ENCODE measurements at regions not wholly inside any gene's neighbourhood (a gene's known extent, or its start where the extent isn't known, plus 50 kb on each side); places are given as distances from the start of the nearest gene placed in this dataset.

- no peak overlapping the region for H3K4ac ChIP-seq (ENCODE audit: low read depth, low read length)
- no peaks in the 10 kb centered on the region for H3K9me3 ChIP-seq (ENCODE audit: control insufficient read depth, low read depth, low read length)
- Mint-ChIP-seq H3K4me3 (no peak overlapping the region), H3K27ac (no peak overlapping the region), H3K36me3 (ENCODE audit: insufficient read depth in 1 of 3, low read depth in 3 of 3) (peaks cover 0 to 2% (median 0%) of the 10 kb centered on the region in 3 experiments; a peak in 1 of 7 replicates), H3K9me3 (no peaks in the 10 kb centered on the region), H3K27me3 (ENCODE audit: low read depth) (peaks cover 11% of the 10 kb centered on the region), H3K4me1 (peaks cover 15 to 16% of the 10 kb centered on the region in 2 experiments)
- no peak overlapping the region for H4K91ac ChIP-seq (ENCODE audit: insufficient read length, low read depth, low read length)
- no peak overlapping the region for H3K23ac ChIP-seq (ENCODE audit: insufficient read length, low read depth, low read length)
- no peaks in the 10 kb centered on the region for H3K23me2 ChIP-seq (ENCODE audit: insufficient read length, low read depth, low read length, poor library complexity, severe bottlenecking)
- H2BK15ac ChIP-seq (ENCODE audit: low read depth, low read length), result no peak overlapping the region
- no peak overlapping the region for H3K14ac ChIP-seq (ENCODE audit: insufficient read depth, low read length)
- no peak overlapping the region for H2AFZ ChIP-seq (ENCODE audit: low read length)
- H3K18ac ChIP-seq (ENCODE audit: insufficient read length, low read depth, low read length), result no peak overlapping the region
- H3K4me1 ChIP-seq (ENCODE audit: insufficient read depth, low read length), result no peaks in the 10 kb centered on the region
- H2BK5ac ChIP-seq (ENCODE audit: insufficient read length, low read length), result no peak overlapping the region
- H3K9ac ChIP-seq (ENCODE audit: extremely low read depth, insufficient read length, low read length), result no peak overlapping the region
- no peak overlapping the region for H3K27ac ChIP-seq (ENCODE audit: insufficient read length, low read depth, low read length)
- H3K56ac ChIP-seq (ENCODE audit: insufficient read length, low read depth, low read length), result no peak overlapping the region
- H4K8ac ChIP-seq (replicated peaks; ENCODE audit: insufficient read length, low read depth, low read length), result no peak overlapping the region
- no peak overlapping the region for H2BK12ac ChIP-seq (ENCODE audit: insufficient read length, low read depth, low read length)
- H3K79me1 ChIP-seq (ENCODE audit: insufficient read depth, low read depth, low read length, poor library complexity, severe bottlenecking), result no peaks in the 10 kb centered on the region
- no CpG with 5 or more reads among the region's 1 CpG for WGBS (ENCODE audit: extremely low coverage, insufficient read length, low lambda C conversion rate)
- no peak overlapping the region for H3K4me2 ChIP-seq (ENCODE audit: insufficient read depth, insufficient read length, low read length)
- H3K27me3 ChIP-seq (ENCODE audit: insufficient read depth, low read length), result no peaks in the 10 kb centered on the region; the same call in 1 of the 2 replicates
- DNase-seq, result no peak
- no peak overlapping the region for H3T11ph ChIP-seq (ENCODE audit: low read length)
- no peak overlapping the region for H2BK120ac ChIP-seq (ENCODE audit: low read depth, low read length, poor library complexity, severe bottlenecking)
- no peak overlapping the region for H4K5ac ChIP-seq (ENCODE audit: insufficient read length, low read depth, low read length)
- no peaks in the 10 kb centered on the region for H4K20me1 ChIP-seq (ENCODE audit: control insufficient read depth, insufficient read depth, insufficient read length)
- no peak overlapping the region for H2BK20ac ChIP-seq (ENCODE audit: low read depth, low read length, poor library complexity, severe bottlenecking)
- no peak for TF ChIP-seq CTCF (conservative IDR thresholded peaks at IDR 0.05)
- H3K79me2 ChIP-seq (ENCODE audit: insufficient read depth, low read length), result no peaks in the 10 kb centered on the region
- no peak overlapping the region for H2AK5ac ChIP-seq (ENCODE audit: insufficient read length, low read length)
Measured at GRCh38 chr3:22491344-22491743, 711.8 kb upstream of the UBE2E2 start.
